Left lung (tissue), 4 donors: ENCODE measurements at regions not wholly inside any gene's neighbourhood (a gene's known extent, or its start where the extent isn't known, plus 50 kb on each side); places are given as distances from the start of the nearest gene placed in this dataset.

Experiments
- ATAC-seq: fragments of 200-7000 bp; cut with Tn5 transposase; one replicate; pipeline ENCODE4 v1.9.1; 2020; ENCODE audit warnings: moderate library complexity
- DNase-seq, 4 donors: peaks; one replicate each; pipeline ENCODE4 v3.0.0-alpha.2; 2013 to 2020
- H3K27ac ChIP-seq, 2 donors: fragments of 200-600 bp; sonication (generic) in 1 of 2; one replicate each; pipeline versions ENCODE4 v1.5.0 to v1.8.0; 2020 to 2021
- H3K27me3 ChIP-seq, 2 donors: fragments of 200-600 bp; sonication (generic) in 1 of 2; one replicate each; pipeline versions ENCODE4 v1.5.0 to v1.8.0; 2020 to 2021
- H3K36me3 ChIP-seq, 2 donors: fragments of 200-600 bp; sonication (generic) in 1 of 2; one replicate each; pipeline versions ENCODE4 v1.5.0 to v1.8.0; 2020 to 2021
- H3K4me1 ChIP-seq, 2 donors: fragments of 200-600 bp; one replicate each; pipeline ENCODE4 v1.8.0; 2021
- H3K4me3 ChIP-seq, 2 donors: fragments of 200-600 bp; sonication (generic) in 1 of 2; one replicate each; pipeline versions ENCODE4 v1.5.0 to v1.8.0; 2020 to 2021; ENCODE audit warnings: mild to moderate bottlenecking in 1 of 2
- H3K9me3 ChIP-seq, 2 donors: fragments of 200-600 bp; sonication (generic) in 1 of 2; one replicate each; pipeline versions ENCODE4 v1.5.0 to v1.8.0; 2020 to 2021
- intact Hi-C, 2 donors: fragments of 100-400 bp; cut with DNase I; formaldehyde crosslinking; loops; one replicate each; pipeline versions ENCODE4 v1.11.2 to v1.14.2; 2022
- TF ChIP-seq, protein P1 (sequence below), 2 donors: fragments of 200-600 bp; sonication (generic) in 1 of 2; IDR thresholded peaks; one replicate each; pipeline versions ENCODE4 v1.5.0 to v1.8.0; 2021; ENCODE audit warnings: antibody characterized with exemption in 2 of 2
- donor health status: DM: no; HTN: yes; CAD: no.
- donor health status: DM: no; HTN: no; CAD: no.

DNA sequence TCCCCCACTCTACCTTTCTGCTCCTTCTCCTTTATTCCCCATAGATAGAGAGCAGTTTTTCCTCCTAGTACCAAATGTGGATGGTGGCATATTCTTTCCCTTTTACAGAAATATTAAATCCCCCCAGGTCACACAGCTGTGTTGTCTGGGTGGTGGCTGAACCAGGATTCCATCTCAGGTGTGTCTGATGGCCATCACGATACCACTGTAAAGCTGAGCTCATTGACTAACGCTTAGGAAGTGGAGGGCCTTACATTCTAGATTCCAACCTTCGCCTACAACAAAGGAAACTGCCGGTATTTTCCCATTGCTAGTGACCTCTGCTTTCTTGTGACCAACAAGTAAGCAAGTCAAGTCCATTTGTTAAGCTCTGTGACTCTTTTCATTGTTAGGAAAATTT, 131.9 kb upstream of the KLF4 start:
- DNase-seq (no peak), ATAC-seq (no peak)
- no peak overlapping the region for H3K4me3 ChIP-seq
- no peak overlapping the region for H3K27ac ChIP-seq
- H3K36me3 ChIP-seq, result no peaks in the 10 kb centered on the region
- H3K27me3 ChIP-seq, result no peaks in the 10 kb centered on the region
- intact Hi-C loops, result loop anchor here in 1 of 2 donors (10.0 kb wide), 1 partner anchor 63 kb away; no protein-coding TSS in a partner anchor
- H3K9me3 ChIP-seq, result no peaks in the 10 kb centered on the region
- TF ChIP-seq, protein P1, sequence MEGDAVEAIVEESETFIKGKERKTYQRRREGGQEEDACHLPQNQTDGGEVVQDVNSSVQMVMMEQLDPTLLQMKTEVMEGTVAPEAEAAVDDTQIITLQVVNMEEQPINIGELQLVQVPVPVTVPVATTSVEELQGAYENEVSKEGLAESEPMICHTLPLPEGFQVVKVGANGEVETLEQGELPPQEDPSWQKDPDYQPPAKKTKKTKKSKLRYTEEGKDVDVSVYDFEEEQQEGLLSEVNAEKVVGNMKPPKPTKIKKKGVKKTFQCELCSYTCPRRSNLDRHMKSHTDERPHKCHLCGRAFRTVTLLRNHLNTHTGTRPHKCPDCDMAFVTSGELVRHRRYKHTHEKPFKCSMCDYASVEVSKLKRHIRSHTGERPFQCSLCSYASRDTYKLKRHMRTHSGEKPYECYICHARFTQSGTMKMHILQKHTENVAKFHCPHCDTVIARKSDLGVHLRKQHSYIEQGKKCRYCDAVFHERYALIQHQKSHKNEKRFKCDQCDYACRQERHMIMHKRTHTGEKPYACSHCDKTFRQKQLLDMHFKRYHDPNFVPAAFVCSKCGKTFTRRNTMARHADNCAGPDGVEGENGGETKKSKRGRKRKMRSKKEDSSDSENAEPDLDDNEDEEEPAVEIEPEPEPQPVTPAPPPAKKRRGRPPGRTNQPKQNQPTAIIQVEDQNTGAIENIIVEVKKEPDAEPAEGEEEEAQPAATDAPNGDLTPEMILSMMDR (IDR thresholded peaks at IDR 0.05), result no peak
- no peaks in the 10 kb centered on the region for H3K4me1 ChIP-seq

DNA sequence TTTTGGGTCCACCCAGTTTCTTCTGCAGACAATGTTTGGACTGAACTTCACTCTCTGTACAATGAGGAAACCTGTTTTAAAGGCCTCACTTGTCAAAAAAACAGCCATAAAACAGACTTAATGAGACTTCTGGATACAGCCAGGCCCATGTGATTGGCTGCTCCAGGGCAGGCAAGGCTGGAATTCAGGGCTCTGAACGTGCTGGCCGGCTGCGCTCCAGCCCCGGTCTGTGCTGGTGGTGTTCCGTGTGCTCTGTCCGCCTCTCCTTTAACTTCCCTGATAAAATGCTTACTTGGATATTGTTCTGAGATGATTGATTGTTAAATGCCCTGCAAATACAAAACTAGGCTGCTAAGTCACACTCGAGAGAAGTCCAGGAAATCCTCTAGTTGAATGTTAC, 131.2 kb upstream of the KLF4 start:
- H3K27ac ChIP-seq, result no peak overlapping the region
- peak; percentile 30 for ATAC-seq
- TF ChIP-seq, protein P1 (IDR thresholded peaks at IDR 0.05), result no peak
- intact Hi-C loops, result loop anchor here in 1 of 2 donors (10.0 kb wide), 1 partner anchor 64 kb away; no protein-coding TSS in a partner anchor
- no peak for DNase-seq
- H3K4me1 ChIP-seq, result peaks cover 0 to 2% of the 10 kb centered on the region in 2 donors
- no peaks in the 10 kb centered on the region for H3K36me3 ChIP-seq
- H3K4me3 ChIP-seq, result no peak overlapping the region
- no peaks in the 10 kb centered on the region for H3K9me3 ChIP-seq
- no peaks in the 10 kb centered on the region for H3K27me3 ChIP-seq

DNA sequence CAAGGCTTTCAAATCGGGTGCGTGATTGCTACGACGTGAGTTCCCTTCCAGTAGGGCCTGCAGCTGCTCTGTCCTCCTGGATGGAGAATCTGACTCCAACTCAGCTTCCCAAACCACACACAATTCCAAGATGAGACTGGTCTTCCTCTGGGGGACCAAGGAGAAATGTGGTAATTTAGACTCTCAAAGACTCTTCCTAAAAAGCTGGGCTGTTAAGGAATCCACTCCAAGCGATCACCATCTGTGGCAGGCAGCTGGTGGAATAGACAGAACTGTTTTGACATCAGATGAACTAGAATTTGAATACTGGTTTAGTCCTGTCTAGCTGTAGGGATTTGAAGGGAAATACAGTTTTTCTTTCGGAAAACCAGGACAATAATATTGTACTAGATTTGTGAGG, 130.7 kb upstream of the KLF4 start:
- TF ChIP-seq, protein P1 (IDR thresholded peaks at IDR 0.05), result no peak
- Histone ChIP-seq H3K36me3 (no peaks in the 10 kb centered on the region), H3K4me3 (no peak overlapping the region), H3K4me1 (peaks cover 0 to 7% of the 10 kb centered on the region in 2 donors), H3K9me3 (no peaks in the 10 kb centered on the region), H3K27ac (no peak overlapping the region), H3K27me3 (no peaks in the 10 kb centered on the region)
- no peak for ATAC-seq
- no peak for DNase-seq
- intact Hi-C loops, result loop anchor here in 1 of 2 donors (10.0 kb wide), 1 partner anchor 65 kb away; no protein-coding TSS in a partner anchor

DNA sequence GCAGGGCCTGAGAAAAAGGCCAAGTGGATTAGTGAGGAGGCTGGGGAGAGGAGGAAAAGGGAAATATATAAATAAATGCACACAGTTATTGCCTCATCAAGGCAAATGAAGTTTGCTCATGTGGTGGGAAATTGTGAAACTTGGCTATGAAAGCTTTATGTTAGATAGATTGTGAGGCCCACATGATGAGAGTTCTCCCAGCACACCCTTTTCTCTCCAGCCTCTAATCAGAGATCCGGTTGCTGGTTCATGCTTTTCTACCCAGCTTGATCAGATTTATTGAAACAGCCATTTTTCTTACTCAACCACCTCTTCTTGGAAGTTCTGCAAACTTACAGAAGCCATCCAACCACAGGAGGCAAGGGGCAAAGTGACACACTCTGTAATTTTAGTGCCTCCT, 125.8 kb upstream of the KLF4 start:
- Histone ChIP-seq H3K27me3 (no peaks in the 10 kb centered on the region), H3K27ac (peak overlapping the region in 1 of 2 donors; percentile 69), H3K4me3 (no peak overlapping the region), H3K36me3 (no peaks in the 10 kb centered on the region), H3K9me3 (no peaks in the 10 kb centered on the region), H3K4me1 (peaks cover 0 to 41% of the 10 kb centered on the region in 2 donors)
- ATAC-seq (peak; percentile 52), DNase-seq (peak in 2 of 4 donors; percentile 55 to 75)
- intact Hi-C loops, result no loop called here
- TF ChIP-seq, protein P1 (IDR thresholded peaks at IDR 0.05), result no peak

DNA sequence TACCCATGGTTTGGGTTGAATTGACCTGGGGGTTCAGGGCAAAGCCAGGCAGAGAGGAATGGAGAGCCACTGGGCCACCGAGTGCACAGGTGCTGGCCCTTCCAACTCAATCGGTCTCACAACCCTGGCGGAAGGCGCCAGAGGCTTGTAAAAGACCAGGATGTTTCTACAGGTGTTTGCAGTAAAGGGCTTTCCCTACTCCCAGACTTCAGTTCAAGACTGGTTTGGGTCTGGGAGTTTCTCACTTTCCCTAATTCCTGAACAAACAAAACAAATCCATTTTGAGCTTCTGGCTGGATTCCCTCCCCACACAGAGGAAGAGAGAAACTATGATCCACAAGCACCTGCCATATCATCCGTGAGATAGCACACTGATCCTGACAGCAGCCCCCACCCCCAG, 125.2 kb upstream of the KLF4 start:
- no peaks in the 10 kb centered on the region for H3K27me3 ChIP-seq
- H3K36me3 ChIP-seq, result no peaks in the 10 kb centered on the region
- H3K4me1 ChIP-seq, result peaks cover 0 to 41% of the 10 kb centered on the region in 2 donors
- TF ChIP-seq, protein P1 (IDR thresholded peaks at IDR 0.05), result no peak
- DNase-seq (no peak), ATAC-seq (no peak)
- H3K27ac ChIP-seq, result peak overlapping the region in 1 of 2 donors; percentile 69
- intact Hi-C loops, result no loop called here
- H3K9me3 ChIP-seq, result no peaks in the 10 kb centered on the region
- no peak overlapping the region for H3K4me3 ChIP-seq
